GM21390 (cell line): ENCODE measurements at regions not wholly inside any gene's neighbourhood (a gene's known extent, or its start where the extent isn't known, plus 50 kb on each side); places are given as distances from the start of the nearest gene placed in this dataset.

Experiments used
- ATAC-seq: cut with Tn5 transposase; IDR thresholded peaks from one replicate; pipeline ENCODE4 v1.9.1; 2021; ENCODE audit not compliant: unreplicated experiment

DNA sequence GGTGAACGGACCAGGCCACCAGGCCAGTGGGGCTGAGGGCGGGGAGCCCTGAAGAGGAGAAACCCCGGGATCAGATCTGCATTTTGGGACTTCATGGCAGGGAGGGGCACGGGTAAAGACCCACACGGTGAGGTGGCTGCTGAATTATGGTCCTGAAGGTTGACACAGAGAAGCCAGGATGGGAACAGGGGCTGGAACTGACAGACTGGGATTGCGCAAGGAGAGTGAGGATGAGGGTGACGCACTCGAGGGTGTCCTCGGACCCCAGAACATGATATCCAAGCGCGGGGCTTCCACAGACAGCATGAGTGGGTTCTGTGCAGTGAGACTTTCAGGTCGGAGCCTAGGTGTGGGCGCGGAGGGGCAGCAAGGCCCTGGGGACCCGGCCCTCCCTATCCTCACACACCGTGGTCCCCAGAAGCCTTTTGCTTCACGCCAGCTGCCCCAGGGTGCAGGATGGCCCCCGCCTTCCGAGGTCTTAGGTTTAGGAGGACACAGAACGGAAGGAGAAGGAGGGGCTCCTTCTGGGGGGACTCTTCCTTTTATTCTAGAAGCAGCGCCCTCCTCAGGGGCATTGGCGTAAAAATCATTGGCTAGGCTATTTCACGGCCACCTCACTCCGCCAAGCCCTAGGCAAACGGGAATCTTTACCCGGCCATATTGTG lies 416.8 kb upstream of the HS6ST1 start:
- ATAC-seq = no peak

DNA sequence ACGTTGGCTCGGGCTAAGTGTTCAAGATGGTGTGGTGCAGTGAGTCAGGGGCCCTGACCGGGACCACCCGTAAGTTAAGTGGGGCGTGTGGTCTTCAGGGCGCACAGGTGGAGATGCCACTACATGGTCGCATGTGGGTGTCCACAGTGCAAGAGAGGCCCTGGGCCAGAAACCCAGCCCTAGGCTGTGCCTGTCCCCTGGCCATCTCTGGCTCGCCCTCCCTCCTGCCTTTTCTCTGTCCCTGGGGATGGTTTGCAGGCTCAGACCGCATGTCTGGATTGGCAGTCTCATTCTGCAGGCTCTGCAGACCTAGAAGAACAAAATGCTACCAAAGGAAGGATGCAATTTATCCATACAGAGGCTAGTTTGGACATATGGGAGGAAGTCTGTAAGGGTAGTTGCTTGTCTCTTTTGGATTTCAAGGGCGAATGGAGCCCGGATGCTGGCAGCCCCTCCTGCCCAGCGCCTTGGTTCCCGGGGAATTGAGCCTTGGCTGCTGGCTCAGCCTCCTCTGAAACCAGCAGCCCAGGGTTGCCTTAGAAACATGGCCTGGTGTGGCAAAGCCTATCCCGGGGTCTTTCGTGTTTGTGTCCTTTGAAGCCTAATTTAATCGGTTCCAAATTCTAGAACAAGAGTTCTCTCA lies 417.5 kb upstream of the HS6ST1 start:
- ATAC-seq = no peak

GRCh38 chr2:128736689-128737545 lies 418.2 kb upstream of the HS6ST1 start:
- ATAC-seq = peak; percentile 72

DNA sequence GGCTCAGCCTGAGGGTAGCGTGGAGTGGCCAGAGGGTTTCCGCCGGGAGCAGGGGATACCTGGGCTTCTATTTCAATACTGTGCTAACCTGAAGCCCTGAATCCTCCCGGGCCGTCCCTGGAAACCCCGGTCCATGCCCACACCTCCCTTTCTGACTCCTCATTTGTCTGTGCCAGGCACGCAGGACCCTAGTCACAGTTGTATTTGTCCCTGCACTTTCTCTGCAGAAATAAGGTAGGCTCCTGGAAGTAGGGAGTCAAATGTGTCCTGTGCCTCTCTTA lies 418.8 kb upstream of the HS6ST1 start:
- no peak for ATAC-seq

- no peak for ATAC-seq
These were observed 419.9 kb upstream of the HS6ST1 start for GRCh38 chr2:128738446-128739110.

DNA sequence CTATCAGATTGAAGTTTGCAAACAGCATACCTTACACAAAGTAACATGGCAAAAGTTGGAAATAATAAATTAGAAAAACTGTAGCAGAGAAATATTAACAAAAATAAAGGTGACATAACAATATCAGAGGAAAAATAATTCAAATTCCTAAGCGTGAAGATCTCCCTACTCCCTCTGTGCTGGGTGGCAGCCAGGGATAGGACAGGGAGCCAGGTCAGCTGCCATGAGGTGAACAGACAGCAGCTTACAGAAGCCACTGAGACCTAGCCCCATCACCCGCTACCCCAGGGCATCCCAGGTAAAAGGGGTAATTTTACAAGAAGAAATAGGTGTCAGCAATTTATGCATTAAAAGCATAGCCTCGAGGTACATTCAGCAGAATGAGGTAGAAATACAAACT lies 423.8 kb upstream of the HS6ST1 start:
- ATAC-seq = no peak

- no peak for ATAC-seq
These were observed 427.3 kb upstream of the HS6ST1 start for GRCh38 chr2:128745946-128746345.

GRCh38 chr2:128746356-128746755 lies 427.7 kb upstream of the HS6ST1 start:
- no peak for ATAC-seq

- ATAC-seq = no peak
These were observed 429.7 kb upstream of the HS6ST1 start for GRCh38 chr2:128748336-128748735.

- no peak for ATAC-seq
These were observed 430.4 kb upstream of the HS6ST1 start for GRCh38 chr2:128748835-128749605.

DNA sequence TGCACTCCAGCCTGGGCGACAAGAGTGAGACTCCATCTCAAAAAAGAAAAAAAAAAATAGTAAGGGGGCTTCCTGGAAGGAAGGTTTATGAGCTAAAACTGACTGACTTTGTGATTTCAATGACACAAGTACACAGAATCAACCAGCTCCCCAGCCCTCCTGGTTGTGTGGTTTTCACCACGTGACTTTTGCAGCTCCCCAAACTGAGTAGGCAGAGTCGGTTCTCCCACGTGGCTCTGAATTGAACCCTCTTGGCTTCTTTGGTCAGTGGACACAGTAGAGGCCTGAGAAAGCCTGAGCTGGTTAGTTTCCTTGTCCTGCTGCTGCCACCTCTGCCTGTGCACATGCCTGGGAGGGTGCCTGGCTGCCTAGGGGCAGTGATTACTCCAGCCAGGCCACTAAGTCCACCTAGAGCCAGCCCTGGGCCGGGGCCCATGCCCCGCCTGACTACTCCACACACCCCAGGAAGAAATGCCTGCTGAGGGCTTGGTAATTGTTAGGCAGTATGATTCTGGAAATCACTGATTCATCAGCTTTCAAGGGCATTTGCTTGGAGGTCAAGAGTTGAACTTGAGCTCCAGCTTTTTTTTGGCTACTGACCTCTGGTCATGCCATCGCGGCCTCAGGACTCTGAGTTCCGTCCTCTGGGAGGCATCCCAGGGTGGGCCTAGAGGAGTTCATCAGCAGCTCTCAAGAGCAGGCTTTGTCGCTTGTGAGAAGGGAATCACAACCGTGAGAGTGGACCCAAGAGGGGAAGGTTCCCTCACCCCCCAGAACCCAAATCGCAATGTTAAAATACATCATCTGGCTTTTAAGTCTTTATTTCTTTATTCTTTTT lies 431.9 kb upstream of the HS6ST1 start:
- ATAC-seq = no peak

DNA sequence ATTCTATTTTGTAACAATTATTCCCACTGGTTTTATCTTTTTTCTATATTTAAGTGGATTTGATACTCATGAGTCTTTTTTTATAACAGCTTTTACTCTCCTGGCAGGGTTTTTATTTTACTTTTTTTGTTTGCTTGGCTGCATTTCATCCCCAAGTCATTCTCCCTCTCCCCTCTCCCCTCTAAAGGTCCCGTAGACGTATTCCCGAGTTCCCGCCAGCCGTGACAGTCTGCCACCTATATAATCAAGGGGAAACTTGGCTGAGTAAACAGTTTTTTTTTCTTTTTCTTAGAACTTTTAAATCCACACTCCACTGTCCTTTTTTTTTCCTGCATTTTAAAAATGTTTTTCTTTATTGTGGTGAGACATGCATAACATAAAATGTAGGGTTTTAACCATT lies 433.1 kb upstream of the HS6ST1 start:
- no peak for ATAC-seq

- ATAC-seq = no peak
These were observed 434.1 kb upstream of the HS6ST1 start for GRCh38 chr2:128752691-128753263.

- ATAC-seq = no peak
These were observed 434.7 kb upstream of the HS6ST1 start for GRCh38 chr2:128753321-128753720.

- ATAC-seq = no peak
These were observed 435.1 kb upstream of the HS6ST1 start for GRCh38 chr2:128753800-128754199.

DNA sequence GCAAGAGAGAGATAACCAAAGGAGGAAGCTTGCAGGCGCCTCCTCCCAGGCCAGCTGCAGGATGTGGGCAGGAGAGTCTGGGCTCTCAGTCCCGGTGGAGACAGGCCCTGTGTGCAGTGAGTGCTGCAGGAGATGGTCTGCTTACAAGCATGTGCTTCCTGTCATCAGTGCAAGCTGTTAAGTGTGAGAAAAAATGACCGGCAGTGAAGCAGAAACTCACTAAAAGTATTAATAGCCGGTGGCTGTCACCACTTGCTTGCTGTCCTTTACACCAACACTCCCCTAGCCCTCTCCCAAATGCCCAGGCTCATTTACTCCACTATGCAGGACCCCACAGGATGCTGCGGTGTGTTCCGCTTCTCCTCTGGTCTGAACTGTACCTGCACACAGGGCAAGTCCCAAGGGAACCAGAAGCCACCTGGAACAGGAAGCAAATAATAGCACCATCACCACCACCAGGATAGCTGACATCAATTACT lies 435.6 kb upstream of the HS6ST1 start:
- peak; percentile 97 for ATAC-seq

GRCh38 chr2:128755695-128756364 lies 437.2 kb upstream of the HS6ST1 start:
- ATAC-seq = no peak

- ATAC-seq = no peak
These were observed 437.7 kb upstream of the HS6ST1 start for GRCh38 chr2:128756365-128756717.

- ATAC-seq = no peak
These were observed 447.1 kb upstream of the HS6ST1 start for GRCh38 chr2:128765811-128766210.
